ENCODE measurements at regions not wholly inside any gene's neighbourhood (a gene's known extent, or its start where the extent isn't known, plus 50 kb on each side); places are given as distances from the start of the nearest gene placed in this dataset.
"Not testable (repeated sequence)": the region's sequence is repeated elsewhere in the genome, so short reads cannot be mapped to it uniquely, and the experiment has no call there.

DNA sequence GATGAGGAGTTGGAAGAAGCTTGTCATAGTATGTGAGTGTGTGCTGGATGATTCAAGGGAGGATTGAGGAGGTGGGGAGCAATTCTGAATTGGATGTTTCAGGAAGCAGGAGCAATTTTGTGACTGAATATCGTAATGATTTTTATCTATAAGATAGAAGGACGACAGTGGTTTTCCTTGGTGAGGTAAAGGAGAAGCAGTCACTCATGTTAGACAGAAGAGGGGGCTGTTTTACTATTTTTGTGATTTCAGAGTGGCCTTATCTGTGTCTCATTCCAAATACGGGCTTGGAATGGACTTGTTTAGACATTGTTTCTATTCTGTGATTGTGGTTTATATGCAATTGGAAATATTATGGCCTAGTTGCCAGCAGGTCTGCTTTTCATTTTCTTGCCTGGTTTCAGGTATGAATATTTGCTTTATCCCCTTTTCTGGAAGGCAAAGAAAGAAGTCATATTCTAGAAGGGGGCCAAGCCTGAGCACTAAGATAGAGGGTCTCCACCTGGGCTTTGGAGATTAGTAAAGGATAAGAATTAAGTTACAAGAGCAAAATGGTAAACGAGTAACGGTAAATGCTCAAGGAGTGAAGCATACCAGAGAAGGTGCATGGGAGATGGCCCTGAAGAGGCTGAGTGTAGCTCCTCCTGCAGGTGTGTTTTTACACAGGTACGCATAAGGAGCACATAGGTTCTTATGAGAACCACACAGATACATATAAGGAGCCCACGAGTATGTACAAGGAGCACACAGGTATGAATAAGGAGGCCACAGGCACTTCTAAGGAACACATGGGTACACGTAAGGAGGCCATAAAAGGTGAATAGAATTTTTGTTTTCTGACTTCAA is 124.6 kb upstream of the KCNAB1 start:
- peak; percentile 52 for ATAC-seq
- no peak overlapping the region for H3K4me3 ChIP-seq
- intact Hi-C loops (cut with DNase I), result no loop called here
- no peak for DNase-seq
- no peaks in the 10 kb centered on the region for H3K9me3 ChIP-seq
- H3K36me3 ChIP-seq, result no peaks in the 10 kb centered on the region
- no peak overlapping the region for H3K27ac ChIP-seq
- H3K27me3 ChIP-seq, result no peaks in the 10 kb centered on the region
- TF ChIP-seq, protein P1, sequence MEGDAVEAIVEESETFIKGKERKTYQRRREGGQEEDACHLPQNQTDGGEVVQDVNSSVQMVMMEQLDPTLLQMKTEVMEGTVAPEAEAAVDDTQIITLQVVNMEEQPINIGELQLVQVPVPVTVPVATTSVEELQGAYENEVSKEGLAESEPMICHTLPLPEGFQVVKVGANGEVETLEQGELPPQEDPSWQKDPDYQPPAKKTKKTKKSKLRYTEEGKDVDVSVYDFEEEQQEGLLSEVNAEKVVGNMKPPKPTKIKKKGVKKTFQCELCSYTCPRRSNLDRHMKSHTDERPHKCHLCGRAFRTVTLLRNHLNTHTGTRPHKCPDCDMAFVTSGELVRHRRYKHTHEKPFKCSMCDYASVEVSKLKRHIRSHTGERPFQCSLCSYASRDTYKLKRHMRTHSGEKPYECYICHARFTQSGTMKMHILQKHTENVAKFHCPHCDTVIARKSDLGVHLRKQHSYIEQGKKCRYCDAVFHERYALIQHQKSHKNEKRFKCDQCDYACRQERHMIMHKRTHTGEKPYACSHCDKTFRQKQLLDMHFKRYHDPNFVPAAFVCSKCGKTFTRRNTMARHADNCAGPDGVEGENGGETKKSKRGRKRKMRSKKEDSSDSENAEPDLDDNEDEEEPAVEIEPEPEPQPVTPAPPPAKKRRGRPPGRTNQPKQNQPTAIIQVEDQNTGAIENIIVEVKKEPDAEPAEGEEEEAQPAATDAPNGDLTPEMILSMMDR (IDR thresholded peaks at IDR 0.05), result peak; percentile 44
- no peaks in the 10 kb centered on the region for H3K4me1 ChIP-seq

DNA sequence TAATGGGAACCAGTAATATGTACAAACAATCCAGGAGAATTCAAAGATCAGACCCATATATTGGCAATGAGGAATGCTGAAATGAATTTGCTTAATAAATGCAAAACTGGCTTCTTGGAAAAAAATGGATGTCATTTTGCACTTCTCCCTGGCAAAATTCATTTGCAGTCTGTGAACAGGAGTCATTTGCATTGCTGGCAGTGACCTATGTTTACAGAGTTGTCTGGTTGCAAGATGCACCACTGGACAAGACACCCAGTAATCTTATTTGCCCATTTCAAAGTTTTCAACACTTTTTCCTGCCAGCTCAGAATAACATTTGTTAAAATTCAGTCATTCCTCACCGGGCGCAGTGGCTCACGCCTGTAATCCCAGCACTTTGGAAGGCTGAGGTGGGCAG is 123.5 kb upstream of the KCNAB1 start:
- intact Hi-C loops (cut with DNase I), result no loop called here
- no peak for ATAC-seq
- TF ChIP-seq, protein P1 (IDR thresholded peaks at IDR 0.05), result no peak

DNA sequence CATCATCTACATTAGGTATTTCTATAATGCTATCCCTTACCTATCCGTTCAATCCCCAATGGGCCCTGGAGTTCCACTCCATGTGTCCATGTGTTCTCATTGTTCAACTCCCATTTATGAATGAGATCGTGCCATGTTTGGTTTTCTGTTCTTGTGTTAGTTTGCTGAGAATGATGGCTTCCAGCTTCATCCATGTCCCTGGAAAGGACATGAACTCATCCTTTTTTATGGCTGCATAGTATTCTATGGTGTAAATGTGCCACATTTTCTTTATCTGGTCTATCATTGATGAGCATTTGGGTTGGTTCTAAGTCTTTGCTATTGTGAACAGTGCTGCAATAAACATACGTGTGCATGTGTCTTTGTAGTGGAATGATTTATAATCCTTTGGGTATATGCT is 122.2 kb upstream of the KCNAB1 start:
- H3K4me1 ChIP-seq; H3K27ac ChIP-seq; H3K36me3 ChIP-seq; H3K4me3 ChIP-seq; DNase-seq; H3K9me3 ChIP-seq; ATAC-seq; intact Hi-C loops (cut with DNase I); H3K27me3 ChIP-seq: not testable (repeated sequence)

More for the DNA sequence above, 123.5 kb upstream of the KCNAB1 start:
- no peaks in the 10 kb centered on the region for H3K4me1 ChIP-seq
- no peaks in the 10 kb centered on the region for H3K27me3 ChIP-seq
- H3K27ac ChIP-seq, result no peak overlapping the region
- H3K9me3 ChIP-seq, result no peaks in the 10 kb centered on the region
- no peaks in the 10 kb centered on the region for H3K36me3 ChIP-seq
- DNase-seq, result no peak
- no peak overlapping the region for H3K4me3 ChIP-seq

DNA sequence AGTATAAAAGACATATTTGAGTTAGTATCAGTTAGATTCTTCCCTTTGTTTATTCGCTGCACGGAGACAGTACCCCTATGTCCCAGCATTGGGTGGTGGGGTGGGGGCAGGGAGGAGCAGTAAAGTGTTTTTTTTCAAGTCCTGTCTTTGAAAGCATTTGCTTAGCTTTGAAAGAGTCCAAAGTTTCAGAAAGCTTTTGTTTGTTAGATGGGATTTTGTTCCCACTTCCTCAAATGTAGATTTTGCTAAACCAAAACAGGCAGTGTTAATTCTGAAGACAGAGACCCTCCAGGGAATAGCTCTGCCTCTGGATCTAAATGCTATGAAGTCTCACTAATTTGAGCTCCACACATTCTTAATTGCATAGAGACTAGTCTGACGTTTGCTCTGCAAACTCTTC is 114.6 kb upstream of the KCNAB1 start:
- ATAC-seq, result no peak
- TF ChIP-seq, protein P1 (IDR thresholded peaks at IDR 0.05), result no peak
- H3K9me3 ChIP-seq, result no peaks in the 10 kb centered on the region

DNA sequence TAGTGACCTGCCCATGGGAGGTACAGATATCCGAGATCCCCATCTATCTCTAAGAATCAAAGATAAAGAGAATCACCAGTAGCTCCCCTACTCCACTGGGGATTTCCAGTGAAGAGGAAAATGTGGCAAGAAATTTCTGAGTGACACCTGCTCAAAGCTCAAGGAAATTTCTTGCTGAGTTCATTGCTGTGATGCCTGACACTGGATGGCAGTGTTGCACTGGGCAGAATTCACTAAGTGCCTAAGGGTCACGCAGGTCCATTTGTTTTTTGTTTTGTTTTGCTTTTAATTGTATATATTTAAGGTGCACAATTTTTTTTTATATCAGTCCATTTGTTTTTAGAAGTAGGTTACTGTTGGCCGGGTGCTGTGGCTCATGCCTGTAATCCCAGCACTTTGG is 109.5 kb upstream of the KCNAB1 start:
- no peaks in the 10 kb centered on the region for H3K27me3 ChIP-seq
- no peak overlapping the region for H3K27ac ChIP-seq
- H3K9me3 ChIP-seq, result no peaks in the 10 kb centered on the region
- H3K4me1 ChIP-seq, result no peaks in the 10 kb centered on the region
- no peak overlapping the region for H3K4me3 ChIP-seq
- TF ChIP-seq, protein P1 (IDR thresholded peaks at IDR 0.05), result peak; percentile 14
- ATAC-seq (no peak), DNase-seq (no peak)
- no peaks in the 10 kb centered on the region for H3K36me3 ChIP-seq
- intact Hi-C loops (cut with DNase I), result no loop called here

More for the DNA sequence above, 114.6 kb upstream of the KCNAB1 start:
- Histone ChIP-seq H3K27me3 (no peaks in the 10 kb centered on the region), H3K4me3 (no peak overlapping the region), H3K4me1 (no peaks in the 10 kb centered on the region), H3K36me3 (no peaks in the 10 kb centered on the region), H3K27ac (no peak overlapping the region)
- intact Hi-C loops (cut with DNase I), result no loop called here
- no peak for DNase-seq

DNA sequence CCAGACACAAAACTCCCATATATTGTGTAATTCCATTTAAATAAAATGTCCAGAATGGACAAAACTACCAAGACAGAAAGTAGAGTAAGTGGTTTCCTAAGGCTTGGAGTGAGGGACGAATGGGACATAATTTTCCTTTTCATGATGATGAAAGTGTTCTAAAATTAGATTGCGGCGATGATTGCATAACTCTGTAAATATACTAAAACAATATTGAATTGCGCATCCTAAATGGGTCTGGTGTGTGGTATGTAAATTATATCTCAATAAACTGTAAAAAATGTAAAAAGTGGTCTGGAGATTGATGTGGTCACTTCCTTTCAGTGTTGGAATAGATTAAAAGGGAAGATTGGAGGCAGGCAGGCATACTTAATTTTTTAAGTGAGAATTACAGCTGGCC is 105.9 kb upstream of the KCNAB1 start:
- Histone ChIP-seq H3K4me1 (no peaks in the 10 kb centered on the region), H3K4me3 (no peak overlapping the region), H3K36me3 (no peaks in the 10 kb centered on the region), H3K27me3 (no peaks in the 10 kb centered on the region), H3K27ac (no peak overlapping the region), H3K9me3 (no peaks in the 10 kb centered on the region)
- TF ChIP-seq, protein P1 (IDR thresholded peaks at IDR 0.05), result no peak
- ATAC-seq, result no peak
- intact Hi-C loops (cut with DNase I), result no loop called here
- no peak for DNase-seq
